WERI-Rb-1 (cell line): ENCODE measurements at regions not wholly inside any gene's neighbourhood (a gene's known extent, or its start where the extent isn't known, plus 50 kb on each side); places are given as distances from the start of the nearest gene placed in this dataset.

ENCODE experiments used
- DNase-seq: peaks from one replicate; pipeline ENCODE4 v3.0.0-alpha.2; 2020
- H3K27ac ChIP-seq: fragments of 250-450 bp; sonication (Bioruptor Pico); 2 replicates; pipeline ENCODE4 v1.5.1; 2020; ENCODE audit warnings: mild to moderate bottlenecking, moderate library complexity
- H3K27me3 ChIP-seq: fragments of 250-450 bp; sonication (Bioruptor Pico); 2 replicates; pipeline ENCODE4 v1.5.1; 2021; ENCODE audit warnings: mild to moderate bottlenecking, low read depth, moderate library complexity; ENCODE audit not compliant: insufficient read depth, severe bottlenecking
- H3K36me3 ChIP-seq: fragments of 250-450 bp; sonication (Bioruptor Pico); 2 replicates; pipeline ENCODE4 v1.5.1; 2020; ENCODE audit warnings: mild to moderate bottlenecking, moderate library complexity
- H3K4me3 ChIP-seq: 2 replicates; pipeline ENCODE4 v1.5.1; 2011; ENCODE audit warnings: low read depth, mild to moderate bottlenecking, control low read depth, low read length
- H3K9me3 ChIP-seq: fragments of 250-450 bp; sonication (Bioruptor Pico); 2 replicates; pipeline ENCODE4 v1.5.1; 2021; ENCODE audit warnings: mild to moderate bottlenecking, moderate library complexity; ENCODE audit not compliant: severe bottlenecking
- TF ChIP-seq, protein P1 (sequence below): IDR thresholded peaks from 2 replicates; pipeline ENCODE4 v1.5.1; 2011; ENCODE audit warnings: low read depth, mild to moderate bottlenecking, control low read depth, inconsistent platforms, low read length

- Histone ChIP-seq H3K36me3 (no peaks in the 10 kb centered on the region), H3K9me3 (no peaks in the 10 kb centered on the region), H3K27ac (no peak overlapping the region), H3K27me3 (no peaks in the 10 kb centered on the region), H3K4me3 (no peak overlapping the region)
- DNase-seq, result no peak
- TF ChIP-seq, protein P1, sequence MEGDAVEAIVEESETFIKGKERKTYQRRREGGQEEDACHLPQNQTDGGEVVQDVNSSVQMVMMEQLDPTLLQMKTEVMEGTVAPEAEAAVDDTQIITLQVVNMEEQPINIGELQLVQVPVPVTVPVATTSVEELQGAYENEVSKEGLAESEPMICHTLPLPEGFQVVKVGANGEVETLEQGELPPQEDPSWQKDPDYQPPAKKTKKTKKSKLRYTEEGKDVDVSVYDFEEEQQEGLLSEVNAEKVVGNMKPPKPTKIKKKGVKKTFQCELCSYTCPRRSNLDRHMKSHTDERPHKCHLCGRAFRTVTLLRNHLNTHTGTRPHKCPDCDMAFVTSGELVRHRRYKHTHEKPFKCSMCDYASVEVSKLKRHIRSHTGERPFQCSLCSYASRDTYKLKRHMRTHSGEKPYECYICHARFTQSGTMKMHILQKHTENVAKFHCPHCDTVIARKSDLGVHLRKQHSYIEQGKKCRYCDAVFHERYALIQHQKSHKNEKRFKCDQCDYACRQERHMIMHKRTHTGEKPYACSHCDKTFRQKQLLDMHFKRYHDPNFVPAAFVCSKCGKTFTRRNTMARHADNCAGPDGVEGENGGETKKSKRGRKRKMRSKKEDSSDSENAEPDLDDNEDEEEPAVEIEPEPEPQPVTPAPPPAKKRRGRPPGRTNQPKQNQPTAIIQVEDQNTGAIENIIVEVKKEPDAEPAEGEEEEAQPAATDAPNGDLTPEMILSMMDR, result no peak
Measured at GRCh38 chr11:95541715-95542114, 247.9 kb downstream of the FAM76B start.

DNA sequence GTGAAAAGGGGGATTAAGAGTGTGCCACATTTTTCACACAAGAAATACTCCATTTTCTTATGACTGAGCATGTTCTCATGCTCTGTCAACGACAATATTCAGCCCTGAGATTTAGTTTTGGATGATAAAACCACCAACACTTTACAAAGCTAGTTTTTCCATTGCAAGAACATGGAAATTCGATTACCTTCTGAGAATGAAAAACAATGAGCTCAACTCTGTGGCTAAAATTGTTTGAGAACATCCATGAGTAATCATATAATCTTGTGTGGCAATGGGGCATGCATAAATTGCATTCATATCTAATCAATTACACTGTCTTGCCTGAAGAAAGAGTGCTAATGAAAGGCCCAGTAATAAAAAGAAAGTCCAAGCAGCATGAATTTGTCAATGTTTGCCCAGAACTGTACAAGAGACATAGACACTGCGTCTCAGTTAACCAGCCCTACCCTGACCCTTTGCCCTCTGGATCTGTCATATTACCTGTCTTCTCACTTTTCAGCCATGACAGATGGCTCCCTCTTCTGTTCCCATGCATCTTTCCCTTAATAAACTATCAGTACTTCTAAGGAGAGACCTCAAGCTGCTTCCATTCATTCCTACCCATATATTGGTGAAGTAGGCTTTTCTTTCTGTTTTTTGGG, 253.4 kb downstream of the FAM76B start:
- H3K36me3 ChIP-seq, result no peaks in the 10 kb centered on the region
- H3K27ac ChIP-seq, result no peak overlapping the region
- H3K27me3 ChIP-seq, result no peaks in the 10 kb centered on the region
- TF ChIP-seq, protein P1, result no peak
- no peak overlapping the region for H3K4me3 ChIP-seq
- no peak for DNase-seq
- no peaks in the 10 kb centered on the region for H3K9me3 ChIP-seq

GRCh38 chr11:95534809-95535208, 254.8 kb downstream of the FAM76B start:
- Histone ChIP-seq H3K27me3 (no peaks in the 10 kb centered on the region), H3K4me3 (no peak overlapping the region), H3K9me3 (no peaks in the 10 kb centered on the region), H3K27ac (no peak overlapping the region), H3K36me3 (no peaks in the 10 kb centered on the region)
- TF ChIP-seq, protein P1, result no peak
- no peak for DNase-seq

GRCh38 chr11:95534226-95534625, 255.4 kb downstream of the FAM76B start:
- Histone ChIP-seq H3K27ac (no peak overlapping the region), H3K4me3 (no peak overlapping the region), H3K9me3 (no peaks in the 10 kb centered on the region), H3K36me3 (no peaks in the 10 kb centered on the region), H3K27me3 (no peaks in the 10 kb centered on the region)
- TF ChIP-seq, protein P1, result no peak
- DNase-seq, result no peak

DNA sequence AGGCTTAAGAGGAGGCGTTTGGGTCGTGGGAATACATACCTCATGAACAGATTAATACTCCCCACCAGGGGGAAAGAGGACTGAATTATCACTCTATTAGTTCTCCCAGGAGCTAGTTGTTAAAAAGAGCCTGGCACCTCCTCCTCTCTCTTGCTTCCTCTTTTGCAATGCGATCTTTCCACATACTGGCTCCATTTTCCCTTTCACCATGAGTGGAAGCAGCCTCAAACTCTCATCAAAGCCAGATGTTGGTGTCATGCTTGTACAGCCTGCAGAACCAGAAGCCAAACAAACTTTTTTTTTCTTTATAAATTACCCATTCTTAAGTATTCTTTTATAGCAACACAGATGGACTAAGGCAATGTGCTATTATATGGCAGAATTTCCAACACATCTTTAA, 258.5 kb downstream of the FAM76B start:
- no peaks in the 10 kb centered on the region for H3K36me3 ChIP-seq
- H3K4me3 ChIP-seq, result no peak overlapping the region
- DNase-seq, result no peak
- H3K27me3 ChIP-seq, result no peaks in the 10 kb centered on the region
- TF ChIP-seq, protein P1, result no peak
- H3K27ac ChIP-seq, result no peak overlapping the region
- H3K9me3 ChIP-seq, result no peaks in the 10 kb centered on the region
